ENCODE measurements at regions not wholly inside any gene's neighbourhood (a gene's known extent, or its start where the extent isn't known, plus 50 kb on each side); places are given as distances from the start of the nearest gene placed in this dataset.
"Not testable (repeated sequence)": the region's sequence is repeated elsewhere in the genome, so short reads cannot be mapped to it uniquely, and the experiment has no call there.

DNA sequence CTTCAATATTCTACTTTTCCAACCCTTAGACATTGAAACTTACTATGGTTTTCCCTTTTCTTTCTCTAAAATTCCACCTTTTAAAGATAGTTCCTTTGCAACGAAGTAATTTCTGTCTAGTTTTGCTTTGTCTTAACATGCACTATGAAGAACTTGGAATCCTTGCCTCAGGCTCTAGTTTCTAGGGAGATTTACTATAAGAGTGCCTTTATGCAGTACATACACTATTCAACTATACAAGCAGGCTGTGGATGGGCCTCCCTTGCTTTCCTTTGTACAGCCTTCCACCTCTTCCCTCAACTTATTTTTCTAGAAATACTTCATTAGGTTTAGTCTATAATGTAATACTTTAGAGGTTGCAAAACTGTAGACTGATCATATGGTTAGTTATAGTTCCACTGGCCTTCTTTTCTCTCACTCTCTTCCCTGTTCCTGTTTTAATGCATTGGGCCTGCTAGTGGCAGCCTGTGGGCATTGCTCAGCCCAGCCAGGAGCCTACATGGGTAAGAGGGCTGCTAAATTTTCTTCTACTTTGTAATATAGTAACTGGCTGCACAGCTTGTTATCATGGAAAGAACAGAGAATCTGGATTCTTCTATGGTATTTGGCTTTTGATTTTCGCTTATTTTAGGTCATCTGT is 100.2 kb downstream of the C11orf87 start:
- intact Hi-C loops (cut with DNase I) = no loop called here
- H3K27me3 ChIP-seq (replicated peaks; ENCODE audit: insufficient read depth) = no peaks in the 10 kb centered on the region
- no peak for DNase-seq (ENCODE audit: low spot score)
- no peaks in the 10 kb centered on the region for H3K36me3 ChIP-seq
- TF ChIP-seq POLR2A (IDR thresholded peaks at IDR 0.05) = no peak
- TF ChIP-seq POLR2AphosphoS5 (IDR thresholded peaks at IDR 0.05) = no peak
- no peak for TF ChIP-seq CTCF (IDR thresholded peaks at IDR 0.05)
- no peak overlapping the region for H3K4me3 ChIP-seq
- WGBS = 61% methylated on average over 2 of the region's 2 CpGs
- H3K27ac ChIP-seq = no peak overlapping the region
- no peaks in the 10 kb centered on the region for H3K4me1 ChIP-seq (replicated peaks)
- H3K9me3 ChIP-seq = no peaks in the 10 kb centered on the region

DNA sequence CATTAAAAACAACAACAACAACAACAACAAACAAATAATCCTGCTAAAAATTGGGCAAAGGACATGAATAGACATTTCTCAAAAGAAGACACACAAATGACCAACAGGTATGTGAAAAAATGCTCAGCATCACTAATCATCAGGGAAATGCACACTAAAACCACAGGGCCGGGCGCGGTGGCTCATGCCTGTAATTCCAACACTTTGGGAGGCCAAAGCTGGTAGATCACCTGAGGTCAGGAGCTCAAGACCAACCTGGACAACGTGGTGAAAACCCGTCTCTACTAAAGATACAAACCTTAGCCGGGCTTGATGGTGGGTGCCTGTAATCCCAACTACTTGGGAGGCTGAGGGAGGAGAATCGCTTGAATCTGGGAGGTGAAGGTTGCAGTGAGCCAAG is 103.6 kb downstream of the C11orf87 start:
- H3K4me3 ChIP-seq; DNase-seq (ENCODE audit: low spot score); H3K36me3 ChIP-seq; intact Hi-C loops (cut with DNase I); H3K27ac ChIP-seq; H3K4me1 ChIP-seq (replicated peaks); H3K9me3 ChIP-seq; H3K27me3 ChIP-seq (replicated peaks; ENCODE audit: insufficient read depth): not testable (repeated sequence)
- WGBS = 93% methylated on average over 7 of the region's 7 CpGs

DNA sequence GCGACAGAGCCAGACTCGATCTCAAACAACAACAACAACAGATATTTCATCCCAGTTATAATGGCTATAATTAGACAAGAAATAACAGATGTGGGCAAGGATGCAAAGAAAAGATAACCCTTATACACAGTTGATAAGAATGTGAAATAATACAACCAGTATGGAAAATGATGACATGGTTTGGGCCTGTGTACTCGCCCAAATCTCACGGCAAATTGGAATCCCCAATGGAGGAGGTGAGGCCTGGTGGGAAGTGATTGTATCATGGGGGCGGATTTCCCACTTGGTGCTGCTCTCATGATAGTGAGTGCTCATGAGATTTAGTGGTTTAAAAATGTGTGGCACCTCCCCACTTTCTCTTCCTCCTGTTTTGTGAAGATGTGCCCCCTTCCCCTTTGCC is 104.1 kb downstream of the C11orf87 start:
- TF ChIP-seq CTCF (IDR thresholded peaks at IDR 0.05) = no peak
- no peak for TF ChIP-seq POLR2AphosphoS5 (IDR thresholded peaks at IDR 0.05)
- TF ChIP-seq POLR2A (IDR thresholded peaks at IDR 0.05) = no peak
- intact Hi-C loops (cut with DNase I) = no loop called here
- Histone ChIP-seq H3K9me3 (no peaks in the 10 kb centered on the region), H3K4me1 (replicated peaks) (no peaks in the 10 kb centered on the region), H3K36me3 (no peaks in the 10 kb centered on the region), H3K27ac (no peak overlapping the region), H3K27me3 (replicated peaks; ENCODE audit: insufficient read depth) (no peaks in the 10 kb centered on the region), H3K4me3 (no peak overlapping the region)
- whole genome bisulfite sequencing = 91% methylated on average over 5 of the region's 5 CpGs
- no peak for DNase-seq (ENCODE audit: low spot score)

- no peak for DNase-seq (ENCODE audit: low spot score)
- no peak for TF ChIP-seq POLR2A (IDR thresholded peaks at IDR 0.05)
- no peak for TF ChIP-seq POLR2AphosphoS5 (IDR thresholded peaks at IDR 0.05)
- Histone ChIP-seq H3K9me3 (no peaks in the 10 kb centered on the region), H3K4me3 (no peak overlapping the region), H3K27me3 (replicated peaks; ENCODE audit: insufficient read depth) (no peaks in the 10 kb centered on the region), H3K4me1 (replicated peaks) (no peaks in the 10 kb centered on the region), H3K36me3 (no peaks in the 10 kb centered on the region), H3K27ac (no peak overlapping the region)
- WGBS = 53% methylated on average over 4 of the region's 4 CpGs
- intact Hi-C loops (cut with DNase I) = no loop called here
These were observed 104.9 kb downstream of the C11orf87 start for GRCh38 chr11:109526931-109527330.

DNA sequence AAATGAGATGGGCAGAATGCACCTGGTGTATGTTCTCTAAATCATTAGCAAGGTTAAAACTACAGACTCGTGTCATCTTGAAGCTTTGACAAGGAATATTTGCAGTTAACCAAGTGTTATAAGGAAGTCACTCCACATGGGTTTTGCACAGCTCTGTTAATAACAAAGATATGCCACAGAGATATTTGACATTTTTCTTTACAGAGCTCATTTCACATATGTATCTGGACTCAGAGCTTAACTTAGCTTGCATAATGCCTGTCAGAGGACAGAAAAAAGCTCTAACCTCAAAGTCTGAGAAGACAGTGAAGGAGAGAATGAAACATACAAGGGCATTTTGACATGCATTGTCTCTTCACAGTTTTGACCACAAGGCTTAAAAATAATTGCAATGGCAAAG is 105.5 kb downstream of the C11orf87 start:
- 43% methylated on average over 1 of the region's 1 CpG for WGBS
- TF ChIP-seq POLR2AphosphoS5 (IDR thresholded peaks at IDR 0.05) (no peak), CTCF (IDR thresholded peaks at IDR 0.05) (no peak), POLR2A (IDR thresholded peaks at IDR 0.05) (no peak)
- Histone ChIP-seq H3K4me3 (no peak overlapping the region), H3K36me3 (no peaks in the 10 kb centered on the region), H3K27me3 (replicated peaks; ENCODE audit: insufficient read depth) (no peaks in the 10 kb centered on the region), H3K9me3 (no peaks in the 10 kb centered on the region), H3K4me1 (replicated peaks) (no peaks in the 10 kb centered on the region), H3K27ac (no peak overlapping the region)
- DNase-seq (ENCODE audit: low spot score) = no peak
- intact Hi-C loops (cut with DNase I) = no loop called here

GRCh38 chr11:109547356-109548027 is 125.5 kb downstream of the C11orf87 start:
- Histone ChIP-seq H3K4me3 (no peak overlapping the region), H3K4me1 (replicated peaks) (no peaks in the 10 kb centered on the region), H3K27me3 (replicated peaks; ENCODE audit: insufficient read depth) (no peaks in the 10 kb centered on the region), H3K9me3 (no peaks in the 10 kb centered on the region), H3K27ac (no peak overlapping the region), H3K36me3 (no peaks in the 10 kb centered on the region)
- intact Hi-C loops (cut with DNase I) = no loop called here
- TF ChIP-seq POLR2A (IDR thresholded peaks at IDR 0.05) (no peak), POLR2AphosphoS5 (IDR thresholded peaks at IDR 0.05) (no peak), CTCF (IDR thresholded peaks at IDR 0.05) (no peak)
- DNase-seq (ENCODE audit: low spot score) = no peak
- WGBS = 68% methylated on average over 6 of the region's 6 CpGs

Measured in prostate gland (tissue), 2 donors.